SIG-M5 treated with dmso at 0.1 percent for 504 hours (cell line): ENCODE measurements at regions not wholly inside any gene's neighbourhood (a gene's known extent, or its start where the extent isn't known, plus 50 kb on each side); places are given as distances from the start of the nearest gene placed in this dataset.
A peak's percentile ranks its signal among the peaks of the same experiment; 100 is the strongest.

Experiments
- DNase-seq: peaks from one replicate; lab custom pipeline; 2025; ENCODE audit not compliant: unreplicated experiment; lab: John Stamatoyannopoulos, UW

- DNase-seq, result no peak
These were observed 173.1 kb downstream of the NECTIN3 start for GRCh38 chr3:111244760-111245159.

GRCh38 chr3:111246967-111247760 is 175.5 kb downstream of the NECTIN3 start:
- DNase-seq, result no peak

- DNase-seq, result no peak
These were observed 176.8 kb downstream of the NECTIN3 start for GRCh38 chr3:111248406-111248805.

- DNase-seq, result no peak
These were observed 177.8 kb downstream of the NECTIN3 start for GRCh38 chr3:111249421-111249820.

- peak; percentile 40 for DNase-seq
These were observed 181.2 kb downstream of the NECTIN3 start for GRCh38 chr3:111252779-111253178.

GRCh38 chr3:111253733-111254132 is 182.1 kb downstream of the NECTIN3 start:
- no peak for DNase-seq

- no peak for DNase-seq
These were observed 189.3 kb downstream of the NECTIN3 start for GRCh38 chr3:111260878-111261277.

- no peak for DNase-seq
These were observed 198.2 kb downstream of the NECTIN3 start for GRCh38 chr3:111269777-111270176.

- DNase-seq, result no peak
These were observed 205.6 kb downstream of the NECTIN3 start for GRCh38 chr3:111277226-111277625.

- DNase-seq, result no peak
These were observed 207.3 kb downstream of the NECTIN3 start for GRCh38 chr3:111278959-111279358.

GRCh38 chr3:111282024-111282423 is 210.4 kb downstream of the NECTIN3 start:
- no peak for DNase-seq

- DNase-seq, result no peak
These were observed 211.5 kb downstream of the NECTIN3 start for GRCh38 chr3:111283165-111283564.

GRCh38 chr3:111284503-111285183 is 213.0 kb downstream of the NECTIN3 start:
- no peak for DNase-seq

- no peak for DNase-seq
These were observed 213.5 kb downstream of the NECTIN3 start for GRCh38 chr3:111285184-111285538.

GRCh38 chr3:111285694-111286093 is 214.1 kb downstream of the NECTIN3 start:
- no peak for DNase-seq

- DNase-seq, result no peak
These were observed 215.1 kb downstream of the NECTIN3 start for GRCh38 chr3:111286746-111287145.

GRCh38 chr3:111292117-111292516 is 220.5 kb downstream of the NECTIN3 start:
- no peak for DNase-seq

- no peak for DNase-seq
These were observed 227.6 kb downstream of the NECTIN3 start for GRCh38 chr3:111299192-111299615.

GRCh38 chr3:111301238-111301798 is 229.7 kb downstream of the NECTIN3 start:
- no peak for DNase-seq

- DNase-seq, result no peak
These were observed 230.4 kb downstream of the NECTIN3 start for GRCh38 chr3:111302063-111302462.

- no peak for DNase-seq
These were observed 232.1 kb downstream of the NECTIN3 start for GRCh38 chr3:111303760-111304159.

- no peak for DNase-seq
These were observed 234.3 kb upstream of the CD96 start for GRCh38 chr3:111307676-111308075.
